ENCODE measurements at regions not wholly inside any gene's neighbourhood (a gene's known extent, or its start where the extent isn't known, plus 50 kb on each side); places are given as distances from the start of the nearest gene placed in this dataset.

DNA sequence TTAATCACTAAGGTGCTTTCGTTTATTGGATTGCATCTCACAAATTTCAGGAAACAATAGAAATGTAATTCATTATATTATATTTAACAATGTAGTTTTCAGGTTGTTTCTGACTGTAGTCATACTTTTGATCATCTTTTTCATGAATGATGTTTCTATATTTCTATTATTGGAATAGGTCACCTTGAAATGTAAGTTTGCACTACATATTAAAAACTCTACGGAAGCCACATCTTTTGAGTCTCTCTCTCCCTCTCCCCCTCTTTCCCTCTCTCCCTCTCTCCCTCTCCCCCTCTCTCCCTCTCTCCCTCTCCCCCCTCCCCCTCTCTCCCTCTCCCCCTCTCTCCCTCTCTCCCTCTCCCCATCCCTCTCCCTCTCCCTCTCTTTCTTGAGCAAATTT is 131.3 kb upstream of the FBXL4 start:
- Mint-ChIP-seq H3K4me1 (ENCODE audit: low read depth) (no peaks in the 10 kb centered on the region), H3K27me3 (ENCODE audit: low read depth) (peaks cover 13% of the 10 kb centered on the region), H3K4me3 (no peak overlapping the region), H3K36me3 (ENCODE audit: low read depth) (no peaks in the 10 kb centered on the region), H3K9me3 (no peaks in the 10 kb centered on the region), H3K27ac (no peak overlapping the region)
- no peak for DNase-seq (ENCODE audit: low spot score)

DNA sequence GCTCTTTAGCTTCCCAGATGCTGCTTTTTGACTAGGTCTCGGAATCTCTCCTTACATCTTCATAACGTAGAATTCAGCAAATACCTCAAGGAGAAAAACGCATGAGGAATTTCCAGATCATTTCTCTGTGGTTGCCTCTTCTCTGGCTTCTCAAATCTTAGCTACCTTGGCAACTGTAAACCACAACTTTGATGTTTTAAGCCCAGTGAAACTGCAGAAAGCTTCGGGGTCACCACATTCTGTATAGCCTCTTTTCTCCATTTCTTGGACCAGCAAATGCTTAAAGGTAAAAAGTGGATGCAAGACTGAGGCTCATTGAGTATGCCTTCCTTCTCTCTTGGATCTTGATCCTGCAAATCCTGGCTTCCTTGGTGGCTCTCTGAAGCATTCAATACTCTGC is 125.5 kb upstream of the FBXL4 start:
- Mint-ChIP-seq H3K27ac (no peak overlapping the region), H3K4me3 (no peak overlapping the region), H3K27me3 (ENCODE audit: low read depth) (peaks cover 9% of the 10 kb centered on the region), H3K9me3 (no peaks in the 10 kb centered on the region), H3K4me1 (ENCODE audit: low read depth) (no peaks in the 10 kb centered on the region), H3K36me3 (ENCODE audit: low read depth) (no peaks in the 10 kb centered on the region)
- no peak for DNase-seq (ENCODE audit: low spot score)

DNA sequence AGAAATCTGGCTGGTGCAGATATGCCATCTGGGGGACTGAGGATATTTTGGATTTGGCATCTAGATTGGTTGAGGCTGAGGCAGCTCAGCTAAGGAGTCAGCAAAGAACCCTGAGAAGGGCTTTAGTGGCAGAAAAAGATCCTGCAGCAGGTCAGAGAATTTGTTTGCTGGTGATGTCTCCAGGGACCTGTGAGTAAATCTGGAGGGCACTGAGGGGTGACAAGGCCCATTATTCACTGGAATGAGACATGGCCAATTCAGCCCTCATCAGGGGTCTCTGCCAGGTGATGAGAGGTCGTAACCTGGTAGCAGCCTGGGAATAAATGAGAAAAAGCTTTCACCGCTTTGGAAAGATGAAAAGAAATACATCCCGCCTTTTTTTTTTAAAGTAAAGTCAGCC is 118.3 kb upstream of the FBXL4 start:
- H3K4me3 Mint-ChIP-seq, result no peak overlapping the region
- H3K27me3 Mint-ChIP-seq (ENCODE audit: low read depth), result peaks cover 3% of the 10 kb centered on the region
- no peaks in the 10 kb centered on the region for H3K4me1 Mint-ChIP-seq (ENCODE audit: low read depth)
- no peaks in the 10 kb centered on the region for H3K36me3 Mint-ChIP-seq (ENCODE audit: low read depth)
- no peak overlapping the region for H3K27ac Mint-ChIP-seq
- no peaks in the 10 kb centered on the region for H3K9me3 Mint-ChIP-seq
- DNase-seq (ENCODE audit: low spot score), result no peak

DNA sequence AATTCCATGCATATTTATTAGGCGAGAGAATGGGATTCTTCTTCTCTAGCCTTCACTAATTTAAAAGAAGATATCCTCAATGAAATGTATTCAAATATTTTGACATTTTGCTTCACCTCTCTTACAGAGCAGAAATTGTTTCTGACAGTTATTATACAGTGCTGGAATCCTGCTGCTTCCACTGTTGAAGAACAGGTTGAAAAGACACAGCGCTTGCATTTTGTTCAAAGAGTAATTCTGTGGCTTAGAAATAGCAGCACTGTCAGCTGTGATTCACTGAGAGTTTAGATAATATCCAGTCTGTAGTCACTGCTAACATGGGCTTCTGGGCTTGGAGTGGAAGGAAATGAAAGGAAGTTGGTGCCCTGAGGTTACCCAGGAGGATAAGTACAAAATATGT is 117.1 kb upstream of the FBXL4 start:
- Mint-ChIP-seq H3K27me3 (ENCODE audit: low read depth) (peaks cover 4% of the 10 kb centered on the region), H3K36me3 (ENCODE audit: low read depth) (no peaks in the 10 kb centered on the region), H3K9me3 (no peaks in the 10 kb centered on the region), H3K27ac (no peak overlapping the region), H3K4me1 (ENCODE audit: low read depth) (no peaks in the 10 kb centered on the region), H3K4me3 (no peak overlapping the region)
- no peak for DNase-seq (ENCODE audit: low spot score)

DNA sequence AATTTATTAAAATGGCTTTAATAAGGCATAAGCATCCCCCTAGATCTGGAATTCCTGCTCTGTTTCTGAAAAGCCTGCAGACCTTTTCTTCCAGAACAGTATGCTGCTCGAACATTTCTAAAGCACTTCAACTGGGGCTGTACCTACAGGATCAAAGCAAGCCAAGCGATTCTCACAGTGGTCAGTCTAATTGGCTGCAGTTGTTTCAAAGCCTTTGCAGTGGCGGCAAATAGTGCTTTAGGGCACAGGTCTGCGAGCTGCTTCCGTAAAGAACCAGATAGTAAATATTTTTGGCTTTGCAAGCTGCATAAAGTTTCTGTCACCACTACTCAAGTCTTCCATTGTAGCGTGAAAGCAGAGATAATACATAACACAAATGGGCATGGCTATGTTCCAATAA is 88.9 kb upstream of the FBXL4 start:
- Mint-ChIP-seq H3K4me1 (ENCODE audit: low read depth) (no peaks in the 10 kb centered on the region), H3K27ac (no peak overlapping the region), H3K27me3 (ENCODE audit: low read depth) (peaks cover 3% of the 10 kb centered on the region), H3K4me3 (no peak overlapping the region), H3K9me3 (no peaks in the 10 kb centered on the region), H3K36me3 (ENCODE audit: low read depth) (no peaks in the 10 kb centered on the region)
- DNase-seq (ENCODE audit: low spot score), result no peak

DNA sequence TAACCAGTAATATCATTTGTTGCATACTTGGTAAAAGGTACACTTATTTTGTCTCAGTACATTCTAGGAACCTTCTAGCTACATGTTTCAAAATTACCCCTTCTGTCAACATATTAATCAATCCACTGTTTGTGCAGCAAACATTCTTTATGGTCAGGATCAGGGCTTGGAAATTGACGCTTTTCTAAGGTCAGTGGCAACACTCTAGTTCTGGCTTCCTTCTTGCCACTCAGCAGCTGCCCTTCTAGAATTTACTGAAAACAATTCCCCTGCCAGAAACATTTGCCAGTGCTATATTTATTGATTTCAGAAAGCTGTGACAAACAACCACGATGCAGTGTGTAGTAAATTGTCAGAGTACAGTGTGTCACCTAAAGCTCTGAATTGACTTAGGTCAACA is 84.7 kb upstream of the FBXL4 start:
- no peak for DNase-seq (ENCODE audit: low spot score)
- no peak overlapping the region for H3K27ac Mint-ChIP-seq
- H3K36me3 Mint-ChIP-seq (ENCODE audit: low read depth), result no peaks in the 10 kb centered on the region

DNA sequence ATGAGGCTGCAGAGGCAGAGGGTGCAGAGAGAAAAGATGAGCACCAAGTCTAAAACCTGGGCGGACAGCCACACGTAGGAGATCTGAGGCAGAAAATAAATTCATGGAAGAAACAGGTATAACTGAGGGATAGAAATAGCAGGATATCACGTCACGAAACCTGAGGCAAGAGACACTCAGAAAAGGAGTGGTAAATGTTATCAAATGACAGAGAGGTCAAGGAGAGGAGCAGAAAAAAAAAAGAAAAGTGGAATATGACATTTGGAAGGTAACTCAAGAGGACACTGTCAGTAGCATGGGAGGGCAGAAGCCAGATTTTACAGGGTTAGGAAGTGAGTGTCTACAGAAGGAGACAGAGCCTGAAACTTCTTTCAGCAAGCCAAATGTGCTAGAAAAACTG is 84.2 kb upstream of the FBXL4 start:
- H3K27me3 Mint-ChIP-seq (ENCODE audit: low read depth), result no peaks in the 10 kb centered on the region
- no peak for DNase-seq (ENCODE audit: low spot score)
- no peak overlapping the region for H3K27ac Mint-ChIP-seq
- no peaks in the 10 kb centered on the region for H3K4me1 Mint-ChIP-seq (ENCODE audit: low read depth)
- no peaks in the 10 kb centered on the region for H3K9me3 Mint-ChIP-seq
- H3K36me3 Mint-ChIP-seq (ENCODE audit: low read depth), result no peaks in the 10 kb centered on the region
- no peak overlapping the region for H3K4me3 Mint-ChIP-seq

More for the DNA sequence above, 84.7 kb upstream of the FBXL4 start:
- Mint-ChIP-seq H3K27me3 (ENCODE audit: low read depth) (no peaks in the 10 kb centered on the region), H3K9me3 (no peaks in the 10 kb centered on the region), H3K4me1 (ENCODE audit: low read depth) (no peaks in the 10 kb centered on the region), H3K4me3 (no peak overlapping the region)

DNA sequence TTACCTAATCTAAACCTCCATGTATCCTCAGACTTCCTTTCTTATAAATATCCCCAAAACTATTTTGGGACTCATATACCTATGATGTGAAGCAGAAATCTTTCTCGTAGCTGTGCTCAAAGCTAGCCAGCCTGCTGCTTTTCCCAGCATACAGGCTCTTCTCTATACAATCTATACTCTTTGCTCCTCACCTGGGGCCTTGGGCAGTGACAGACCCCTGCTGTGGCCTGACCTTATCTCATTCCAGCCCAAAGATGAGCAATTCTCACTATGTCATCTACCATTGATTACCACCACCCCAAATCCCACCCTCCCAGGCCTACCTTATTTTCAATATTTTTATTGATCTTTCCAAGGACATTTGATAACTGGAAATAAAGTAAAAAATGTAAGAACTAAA is 83.2 kb upstream of the FBXL4 start:
- Mint-ChIP-seq H3K4me1 (ENCODE audit: low read depth) (no peaks in the 10 kb centered on the region), H3K9me3 (peaks cover 10% of the 10 kb centered on the region), H3K4me3 (no peak overlapping the region), H3K27me3 (ENCODE audit: low read depth) (no peaks in the 10 kb centered on the region), H3K27ac (no peak overlapping the region), H3K36me3 (ENCODE audit: low read depth) (no peaks in the 10 kb centered on the region)
- no peak for DNase-seq (ENCODE audit: low spot score)

DNA sequence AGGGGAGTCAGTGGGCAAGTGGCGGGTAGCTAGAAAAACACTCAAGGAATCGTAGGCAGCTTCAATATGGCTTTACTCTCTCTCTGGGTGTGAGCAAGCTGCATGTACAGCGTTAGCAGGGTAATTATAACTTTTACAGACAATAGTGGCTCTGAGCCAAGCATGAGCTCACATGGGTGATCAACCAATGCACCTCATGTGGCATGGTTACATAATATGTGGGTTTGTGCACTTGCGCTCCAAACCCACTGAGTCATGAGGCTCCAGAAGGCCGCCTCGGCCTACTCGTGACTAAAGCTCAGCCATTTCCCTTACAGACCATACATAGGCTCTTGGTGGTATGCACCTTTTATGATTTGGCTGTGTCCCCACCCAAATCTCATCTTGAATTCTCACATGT is 78.4 kb upstream of the FBXL4 start:
- Mint-ChIP-seq H3K27ac (no peak overlapping the region), H3K36me3 (ENCODE audit: low read depth) (no peaks in the 10 kb centered on the region), H3K4me3 (no peak overlapping the region), H3K9me3 (peaks cover 21% of the 10 kb centered on the region), H3K4me1 (ENCODE audit: low read depth) (no peaks in the 10 kb centered on the region), H3K27me3 (ENCODE audit: low read depth) (no peaks in the 10 kb centered on the region)
- no peak for DNase-seq (ENCODE audit: low spot score)

DNA sequence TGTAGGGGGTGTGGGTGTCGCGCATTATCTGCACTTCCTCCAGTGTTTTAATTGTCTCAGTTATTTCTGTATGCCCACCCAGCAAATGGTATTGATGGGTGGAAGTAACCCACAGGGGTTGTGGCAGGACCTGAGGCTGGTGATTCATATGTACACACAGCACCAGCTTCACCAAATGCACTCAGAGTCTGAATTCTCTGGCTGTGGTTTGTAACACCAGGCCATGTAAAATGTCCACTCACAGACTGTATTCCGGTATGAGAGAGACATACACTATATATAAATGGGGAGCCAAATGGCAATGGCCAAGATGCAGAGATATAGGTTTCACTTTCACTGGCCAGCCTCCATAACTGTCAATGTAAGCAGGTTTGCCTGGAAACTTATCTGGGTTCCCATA is 76.3 kb upstream of the FBXL4 start:
- no peaks in the 10 kb centered on the region for H3K36me3 Mint-ChIP-seq (ENCODE audit: low read depth)
- H3K4me1 Mint-ChIP-seq (ENCODE audit: low read depth), result no peaks in the 10 kb centered on the region
- no peak overlapping the region for H3K4me3 Mint-ChIP-seq
- H3K27ac Mint-ChIP-seq, result no peak overlapping the region
- no peak for DNase-seq (ENCODE audit: low spot score)
- no peaks in the 10 kb centered on the region for H3K27me3 Mint-ChIP-seq (ENCODE audit: low read depth)
- peaks cover 21% of the 10 kb centered on the region for H3K9me3 Mint-ChIP-seq

DNA sequence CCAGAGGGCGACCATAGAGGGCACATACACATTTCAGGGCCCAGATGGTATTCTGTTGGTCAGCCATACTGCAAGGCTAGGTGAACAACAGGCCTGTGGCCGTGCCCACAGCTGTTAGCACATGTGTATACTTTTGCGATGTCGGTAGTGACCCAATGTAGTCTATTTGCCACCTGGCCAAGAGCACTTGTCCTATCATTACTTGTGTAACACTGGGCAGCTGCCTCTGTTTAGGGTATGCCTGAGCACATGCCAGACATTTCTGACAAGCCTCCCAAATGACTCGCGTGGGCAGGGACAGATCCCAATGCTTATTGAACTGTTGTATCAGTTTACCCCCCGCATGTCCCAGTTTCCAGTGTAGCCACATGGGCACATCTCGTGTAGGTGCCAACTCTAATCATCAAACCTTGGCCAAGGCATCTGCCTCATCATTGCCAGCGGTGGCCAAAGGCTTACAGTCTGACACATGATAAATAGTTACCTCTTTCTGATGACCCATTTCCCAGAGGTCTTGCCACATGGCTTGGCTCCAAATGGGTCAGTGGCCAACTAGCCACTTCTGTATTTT is 74.4 kb upstream of the FBXL4 start:
- H3K4me3 Mint-ChIP-seq, result no peak overlapping the region
- H3K4me1 Mint-ChIP-seq (ENCODE audit: low read depth), result no peaks in the 10 kb centered on the region
- peaks cover 21% of the 10 kb centered on the region for H3K9me3 Mint-ChIP-seq
- no peak for DNase-seq (ENCODE audit: low spot score)
- no peaks in the 10 kb centered on the region for H3K36me3 Mint-ChIP-seq (ENCODE audit: low read depth)
- H3K27ac Mint-ChIP-seq, result no peak overlapping the region
- peaks cover 4% of the 10 kb centered on the region for H3K27me3 Mint-ChIP-seq (ENCODE audit: low read depth)

DNA sequence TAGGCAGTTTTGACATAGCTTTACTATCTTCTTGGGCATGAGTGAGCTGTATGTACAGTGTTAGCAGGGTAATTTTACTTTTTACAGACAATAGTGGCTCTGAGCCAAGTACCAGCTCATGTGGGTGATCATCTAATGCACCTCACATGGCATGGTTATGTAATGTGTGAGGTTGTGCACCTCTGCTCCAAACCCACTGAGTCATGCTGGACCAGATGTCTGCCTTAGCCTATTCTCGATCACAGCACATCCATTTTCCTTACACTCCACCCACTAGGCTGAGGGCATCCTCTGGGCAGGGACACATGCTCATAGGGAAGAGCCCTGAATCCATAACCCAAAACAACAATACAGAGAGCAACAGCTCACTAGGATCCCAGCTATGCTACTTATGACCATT is 71.6 kb upstream of the FBXL4 start:
- no peak overlapping the region for H3K4me3 Mint-ChIP-seq
- H3K9me3 Mint-ChIP-seq, result peaks cover under 1% of the 10 kb centered on the region
- H3K36me3 Mint-ChIP-seq (ENCODE audit: low read depth), result no peaks in the 10 kb centered on the region
- H3K4me1 Mint-ChIP-seq (ENCODE audit: low read depth), result peaks cover 5% of the 10 kb centered on the region
- H3K27ac Mint-ChIP-seq, result no peak overlapping the region
- DNase-seq (ENCODE audit: low spot score), result no peak
- peaks cover 4% of the 10 kb centered on the region for H3K27me3 Mint-ChIP-seq (ENCODE audit: low read depth)

DNA sequence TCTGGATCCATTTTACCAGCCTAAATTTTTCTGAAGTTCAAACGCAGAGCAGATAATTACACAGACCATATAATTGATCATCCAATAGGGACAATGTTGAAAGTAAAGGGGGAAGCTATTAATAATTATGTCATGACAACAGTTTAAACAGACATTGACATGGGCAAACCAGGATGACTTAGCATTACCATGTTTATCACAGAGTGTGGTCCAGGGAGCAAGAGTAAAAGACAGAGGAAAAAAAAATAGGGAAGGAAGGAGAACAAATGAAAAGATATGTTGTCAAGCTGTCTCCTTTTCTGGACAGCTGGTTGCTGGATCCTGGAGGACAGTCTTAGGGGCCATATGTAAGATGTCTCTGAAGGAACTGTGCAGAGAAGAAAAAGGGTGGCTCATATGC is 69.4 kb upstream of the FBXL4 start:
- no peak for DNase-seq (ENCODE audit: low spot score)
- no peaks in the 10 kb centered on the region for H3K36me3 Mint-ChIP-seq (ENCODE audit: low read depth)
- H3K27me3 Mint-ChIP-seq (ENCODE audit: low read depth), result peaks cover 4% of the 10 kb centered on the region
- H3K4me3 Mint-ChIP-seq, result no peak overlapping the region
- H3K4me1 Mint-ChIP-seq (ENCODE audit: low read depth), result peaks cover 5% of the 10 kb centered on the region
- H3K9me3 Mint-ChIP-seq, result no peaks in the 10 kb centered on the region
- no peak overlapping the region for H3K27ac Mint-ChIP-seq

DNA sequence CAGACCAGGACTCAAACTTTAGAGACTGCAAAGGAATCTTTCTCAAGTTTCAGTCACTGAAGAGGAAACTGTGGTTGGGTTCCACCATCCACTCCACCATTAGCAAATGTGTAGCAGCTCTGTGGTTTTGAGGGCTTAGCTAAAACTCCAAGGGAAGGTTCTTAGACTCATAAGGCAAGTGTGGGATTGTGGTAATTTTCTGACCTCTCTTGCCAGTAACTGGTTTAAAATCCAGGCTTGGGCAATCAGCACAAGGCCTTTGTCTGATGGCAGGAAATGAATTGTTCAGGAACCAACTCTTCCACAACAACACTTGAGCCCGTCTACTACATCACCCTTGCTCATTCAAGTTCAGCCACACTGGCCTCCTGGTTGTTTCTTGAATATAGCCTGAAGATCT is 68.6 kb upstream of the FBXL4 start:
- no peaks in the 10 kb centered on the region for H3K36me3 Mint-ChIP-seq (ENCODE audit: low read depth)
- H3K4me1 Mint-ChIP-seq (ENCODE audit: low read depth), result peaks cover 5% of the 10 kb centered on the region
- no peak overlapping the region for H3K4me3 Mint-ChIP-seq
- no peak overlapping the region for H3K27ac Mint-ChIP-seq
- peak; percentile 9 for DNase-seq (ENCODE audit: low spot score)
- peaks cover 4% of the 10 kb centered on the region for H3K27me3 Mint-ChIP-seq (ENCODE audit: low read depth)
- no peaks in the 10 kb centered on the region for H3K9me3 Mint-ChIP-seq

DNA sequence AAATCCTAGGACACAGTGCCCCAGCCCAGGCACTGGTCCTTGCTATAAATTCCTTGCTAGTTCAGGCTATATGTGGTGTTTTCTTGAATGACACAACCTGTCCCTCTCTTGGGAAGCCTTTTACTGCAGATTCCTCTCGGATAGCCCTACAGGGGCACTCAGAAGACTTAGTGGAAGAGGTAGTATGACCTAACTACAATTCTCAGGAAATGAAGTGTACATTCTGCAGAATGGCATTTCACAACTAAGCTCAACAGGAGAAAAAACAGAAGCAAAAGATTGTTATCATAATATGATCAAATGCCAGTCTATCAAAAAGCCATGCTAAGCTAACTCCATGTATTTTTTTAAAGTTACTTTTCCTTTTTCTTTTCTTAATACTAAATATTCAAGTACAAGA is 66.3 kb upstream of the FBXL4 start:
- DNase-seq (ENCODE audit: low spot score), result no peak
- Mint-ChIP-seq H3K27me3 (ENCODE audit: low read depth) (peaks cover 4% of the 10 kb centered on the region), H3K4me1 (ENCODE audit: low read depth) (peaks cover 5% of the 10 kb centered on the region), H3K4me3 (no peak overlapping the region), H3K36me3 (ENCODE audit: low read depth) (no peaks in the 10 kb centered on the region), H3K9me3 (no peaks in the 10 kb centered on the region), H3K27ac (no peak overlapping the region)

Data from T-helper 2 cell treated with Interferon-gamma antibody and Interleukin-4, amounts not matched to agents 5 μg/mL and 100 μg/mL, for 36 hours (primary cell).